ENCODE measurements at regions not wholly inside any gene's neighbourhood (a gene's known extent, or its start where the extent isn't known, plus 50 kb on each side); places are given as distances from the start of the nearest gene placed in this dataset.

- in situ Hi-C loops (cut with MboI; ENCODE audit: low pct_unique_long_range_greater_than_20kb in 2 of 9, low sequenced_read_pairs in 9 of 9, unreplicated experiment in 9 of 9) = no loop called here
- Histone ChIP-seq H3K27ac (no peak overlapping the region), H3K4me3 (no peak overlapping the region), H3K4me1 (replicated peaks in 1 of 2) (no peaks in the 10 kb centered on the region)
- 0 to 93% (median 80%) methylated on average over 1 to 3 of the region's 3 CpGs; no CpG with 5 or more reads in 1 of the 10 experiments for WGBS, 10 experiments
- no peak for ATAC-seq (replicated peaks in 6 of 8)
Observed at GRCh38 chr11:133742353-133742752, 103.0 kb downstream of the SPATA19 start.

GRCh38 chr11:133740963-133741362 is 104.3 kb downstream of the SPATA19 start:
- in situ Hi-C loops (cut with MboI; ENCODE audit: low pct_unique_long_range_greater_than_20kb in 2 of 9, low sequenced_read_pairs in 9 of 9, unreplicated experiment in 9 of 9) = no loop called here
- no peak for ATAC-seq (replicated peaks in 6 of 8)
- Histone ChIP-seq H3K4me3 (no peak overlapping the region), H3K4me1 (replicated peaks in 1 of 2) (no peaks in the 10 kb centered on the region), H3K27ac (no peak overlapping the region)
- 0 to 100% (median 61%) methylated on average over 1 to 9 of the region's 12 CpGs for WGBS, 10 experiments

GRCh38 chr11:133739481-133739880 is 105.8 kb downstream of the SPATA19 start:
- in situ Hi-C loops (cut with MboI; ENCODE audit: low pct_unique_long_range_greater_than_20kb in 2 of 9, low sequenced_read_pairs in 9 of 9, unreplicated experiment in 9 of 9) = no loop called here

GRCh38 chr11:133738624-133739023 is 106.7 kb downstream of the SPATA19 start:
- no peak for ATAC-seq (replicated peaks in 6 of 8)
- H3K4me1 ChIP-seq (replicated peaks in 1 of 2) = no peaks in the 10 kb centered on the region
- in situ Hi-C loops (cut with MboI; ENCODE audit: low pct_unique_long_range_greater_than_20kb in 2 of 9, low sequenced_read_pairs in 9 of 9, unreplicated experiment in 9 of 9) = no loop called here
- no peak overlapping the region for H3K27ac ChIP-seq
- WGBS, 10 experiments = no CpG with 5 or more reads among the region's 1 CpG
- H3K4me3 ChIP-seq = no peak overlapping the region

More at GRCh38 chr11:133739481-133739880, 105.8 kb downstream of the SPATA19 start:
- H3K4me3 ChIP-seq = no peak overlapping the region
- H3K27ac ChIP-seq = no peak overlapping the region
- ATAC-seq (replicated peaks in 6 of 8) = peak in 1 of 8 experiments; percentile 30
- H3K4me1 ChIP-seq (replicated peaks in 1 of 2) = no peaks in the 10 kb centered on the region

GRCh38 chr11:133733631-133734030 is 111.7 kb downstream of the SPATA19 start:
- Histone ChIP-seq H3K4me1 (replicated peaks in 1 of 2) (peaks cover 0 to 3% of the 10 kb centered on the region in 2 donors), H3K27ac (no peak overlapping the region), H3K4me3 (no peak overlapping the region)
- WGBS, 10 experiments = 0 to 97% (median 83%) methylated on average over 1 to 5 of the region's 6 CpGs; no CpG with 5 or more reads in 2 of the 10 experiments
- in situ Hi-C loops (cut with MboI; ENCODE audit: low pct_unique_long_range_greater_than_20kb in 2 of 9, low sequenced_read_pairs in 9 of 9, unreplicated experiment in 9 of 9) = no loop called here
- no peak for ATAC-seq (replicated peaks in 6 of 8)

- peaks cover 0 to 3% of the 10 kb centered on the region in 2 donors for H3K4me1 ChIP-seq (replicated peaks in 1 of 2)
- in situ Hi-C loops (cut with MboI; ENCODE audit: low pct_unique_long_range_greater_than_20kb in 2 of 9, low sequenced_read_pairs in 9 of 9, unreplicated experiment in 9 of 9) = no loop called here
- 22 to 90% (median 79%) methylated on average over 2 to 10 of the region's 10 CpGs; no CpG with 5 or more reads in 1 of the 10 experiments for WGBS, 10 experiments
- no peak overlapping the region for H3K27ac ChIP-seq
- ATAC-seq (replicated peaks in 6 of 8) = peak in 1 of 8 experiments; percentile 11
- H3K4me3 ChIP-seq = no peak overlapping the region
Observed at GRCh38 chr11:133732109-133732674, 113.1 kb downstream of the SPATA19 start.

GRCh38 chr11:133727774-133728173 is 117.5 kb downstream of the SPATA19 start:
- WGBS, 10 experiments = 5 to 100% (median 88%) methylated on average over 2 to 7 of the region's 8 CpGs; no CpG with 5 or more reads in 5 of the 10 experiments
- in situ Hi-C loops (cut with MboI; ENCODE audit: low pct_unique_long_range_greater_than_20kb in 2 of 9, low sequenced_read_pairs in 9 of 9, unreplicated experiment in 9 of 9) = no loop called here
- Histone ChIP-seq H3K27ac (no peak overlapping the region), H3K4me1 (replicated peaks in 1 of 2) (peaks cover 0 to 10% of the 10 kb centered on the region in 2 donors), H3K4me3 (no peak overlapping the region)
- ATAC-seq (replicated peaks in 6 of 8) = no peak

GRCh38 chr11:133726542-133726941 is 118.8 kb downstream of the SPATA19 start:
- H3K27ac ChIP-seq = no peak overlapping the region
- H3K4me1 ChIP-seq (replicated peaks in 1 of 2) = peaks cover 0 to 7% of the 10 kb centered on the region in 2 donors
- H3K4me3 ChIP-seq = no peak overlapping the region
- ATAC-seq (replicated peaks in 6 of 8) = peak in 3 of 8 experiments; percentile 38 to 48 (median 48)
- in situ Hi-C loops (cut with MboI; ENCODE audit: low pct_unique_long_range_greater_than_20kb in 2 of 9, low sequenced_read_pairs in 9 of 9, unreplicated experiment in 9 of 9) = no loop called here
- 40 to 100% (median 67%) methylated on average over 1 of the region's 2 CpGs; no CpG with 5 or more reads in 3 of the 10 experiments for WGBS, 10 experiments

- ATAC-seq (replicated peaks in 6 of 8) = peak in 3 of 8 experiments; percentile 35 to 52 (median 48)
- H3K4me1 ChIP-seq (replicated peaks in 1 of 2) = peaks cover 0 to 7% of the 10 kb centered on the region in 2 donors
- WGBS, 10 experiments = 11 to 80% (median 35%) methylated on average over 1 to 5 of the region's 7 CpGs; no CpG with 5 or more reads in 2 of the 10 experiments
- H3K4me3 ChIP-seq = no peak overlapping the region
- in situ Hi-C loops (cut with MboI; ENCODE audit: low pct_unique_long_range_greater_than_20kb in 2 of 9, low sequenced_read_pairs in 9 of 9, unreplicated experiment in 9 of 9) = no loop called here
- H3K27ac ChIP-seq = no peak overlapping the region
Observed at GRCh38 chr11:133724116-133724515, 121.2 kb downstream of the SPATA19 start.

- no peak overlapping the region for H3K4me3 ChIP-seq
- no peak overlapping the region for H3K27ac ChIP-seq
- peaks cover 0 to 7% of the 10 kb centered on the region in 2 donors for H3K4me1 ChIP-seq (replicated peaks in 1 of 2)
- 0 to 71% (median 20%) methylated on average over 1 of the region's 1 CpG; no CpG with 5 or more reads in 5 of the 10 experiments for WGBS, 10 experiments
- ATAC-seq (replicated peaks in 6 of 8) = peak in 1 of 8 experiments; percentile 96
- in situ Hi-C loops (cut with MboI; ENCODE audit: low pct_unique_long_range_greater_than_20kb in 2 of 9, low sequenced_read_pairs in 9 of 9, unreplicated experiment in 9 of 9) = no loop called here
Observed at GRCh38 chr11:133723056-133723455, 122.3 kb downstream of the SPATA19 start.

- in situ Hi-C loops (cut with MboI; ENCODE audit: low pct_unique_long_range_greater_than_20kb in 2 of 9, low sequenced_read_pairs in 9 of 9, unreplicated experiment in 9 of 9) = no loop called here
- no peak for ATAC-seq (replicated peaks in 6 of 8)
- no peak overlapping the region for H3K4me3 ChIP-seq
- peaks cover 6 to 13% of the 10 kb centered on the region in 2 donors for H3K4me1 ChIP-seq (replicated peaks in 1 of 2)
- WGBS, 10 experiments = 80 to 92% (median 80%) methylated on average over 1 to 4 of the region's 6 CpGs; no CpG with 5 or more reads in 7 of the 10 experiments
- H3K27ac ChIP-seq = no peak overlapping the region
Observed at GRCh38 chr11:133720951-133721350, 124.4 kb downstream of the SPATA19 start.

- no peak overlapping the region for H3K27ac ChIP-seq
- H3K4me3 ChIP-seq = no peak overlapping the region
- H3K4me1 ChIP-seq (replicated peaks in 1 of 2) = peaks cover 16 to 24% of the 10 kb centered on the region in 2 donors
- in situ Hi-C loops (cut with MboI; ENCODE audit: low pct_unique_long_range_greater_than_20kb in 2 of 9, low sequenced_read_pairs in 9 of 9, unreplicated experiment in 9 of 9) = no loop called here
- ATAC-seq (replicated peaks in 6 of 8) = no peak
- 34 to 83% (median 65%) methylated on average over 2 to 7 of the region's 17 CpGs; no CpG with 5 or more reads in 5 of the 10 experiments for WGBS, 10 experiments
Observed at GRCh38 chr11:133719532-133720235, 125.6 kb downstream of the SPATA19 start.

GRCh38 chr11:133718831-133719230 is 126.5 kb downstream of the SPATA19 start:
- Histone ChIP-seq H3K4me1 (replicated peaks in 1 of 2) (peaks cover 16 to 22% of the 10 kb centered on the region in 2 donors), H3K27ac (no peak overlapping the region), H3K4me3 (no peak overlapping the region)
- WGBS, 10 experiments = 29 to 100% (median 87%) methylated on average over 1 to 5 of the region's 5 CpGs; no CpG with 5 or more reads in 3 of the 10 experiments
- in situ Hi-C loops (cut with MboI; ENCODE audit: low pct_unique_long_range_greater_than_20kb in 2 of 9, low sequenced_read_pairs in 9 of 9, unreplicated experiment in 9 of 9) = no loop called here
- no peak for ATAC-seq (replicated peaks in 6 of 8)

All from motor neuron (in vitro differentiated cells).